ENCODE measurements at regions not wholly inside any gene's neighbourhood (a gene's known extent, or its start where the extent isn't known, plus 50 kb on each side); places are given as distances from the start of the nearest gene placed in this dataset.

DNA sequence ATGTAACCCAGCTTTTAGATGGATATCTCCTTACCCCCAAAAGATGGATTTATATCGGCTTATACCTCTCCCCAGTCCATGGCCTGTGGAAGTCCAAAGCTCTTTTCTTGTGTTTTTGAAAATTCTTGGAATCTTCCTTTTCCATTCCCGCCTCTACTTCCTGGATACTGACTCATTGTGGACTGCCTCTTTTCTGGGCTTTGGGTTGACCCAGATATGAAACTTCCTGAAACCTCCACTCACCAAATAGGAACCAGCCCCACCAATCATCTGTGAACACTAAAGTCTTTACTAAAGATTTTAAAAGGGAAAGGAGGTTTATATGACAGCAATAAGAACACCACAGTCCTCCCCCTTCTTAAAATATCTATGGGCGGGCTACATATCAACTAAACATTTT, 163.4 kb upstream of the SYN3 start:
- Histone ChIP-seq H3K27me3 (ENCODE audit: control insufficient read depth in 3 of 3, insufficient read depth in 3 of 3, low read length in 2 of 3) (peaks cover 0 to 3% (median 0%) of the 10 kb centered on the region in 3 donors), H3K27ac (ENCODE audit: low read depth in 1 of 2, low read length in 1 of 2) (no peak overlapping the region), H3K9me3 (ENCODE audit: control insufficient read depth in 4 of 4, insufficient read depth in 3 of 4, low read length in 3 of 4) (no peaks in the 10 kb centered on the region), H3K4me3 (no peak overlapping the region), H3K9ac (ENCODE audit: insufficient read depth in 1 of 2, low read length in 2 of 2) (no peak overlapping the region), H3K4me1 (ENCODE audit: control insufficient read depth in 5 of 5, insufficient read depth in 5 of 5, low read length in 5 of 5) (no peaks in the 10 kb centered on the region), H3K36me3 (ENCODE audit: control insufficient read depth in 4 of 4, insufficient read depth in 4 of 4, low read length in 4 of 4) (no peaks in the 10 kb centered on the region)
- TF ChIP-seq, protein P1, sequence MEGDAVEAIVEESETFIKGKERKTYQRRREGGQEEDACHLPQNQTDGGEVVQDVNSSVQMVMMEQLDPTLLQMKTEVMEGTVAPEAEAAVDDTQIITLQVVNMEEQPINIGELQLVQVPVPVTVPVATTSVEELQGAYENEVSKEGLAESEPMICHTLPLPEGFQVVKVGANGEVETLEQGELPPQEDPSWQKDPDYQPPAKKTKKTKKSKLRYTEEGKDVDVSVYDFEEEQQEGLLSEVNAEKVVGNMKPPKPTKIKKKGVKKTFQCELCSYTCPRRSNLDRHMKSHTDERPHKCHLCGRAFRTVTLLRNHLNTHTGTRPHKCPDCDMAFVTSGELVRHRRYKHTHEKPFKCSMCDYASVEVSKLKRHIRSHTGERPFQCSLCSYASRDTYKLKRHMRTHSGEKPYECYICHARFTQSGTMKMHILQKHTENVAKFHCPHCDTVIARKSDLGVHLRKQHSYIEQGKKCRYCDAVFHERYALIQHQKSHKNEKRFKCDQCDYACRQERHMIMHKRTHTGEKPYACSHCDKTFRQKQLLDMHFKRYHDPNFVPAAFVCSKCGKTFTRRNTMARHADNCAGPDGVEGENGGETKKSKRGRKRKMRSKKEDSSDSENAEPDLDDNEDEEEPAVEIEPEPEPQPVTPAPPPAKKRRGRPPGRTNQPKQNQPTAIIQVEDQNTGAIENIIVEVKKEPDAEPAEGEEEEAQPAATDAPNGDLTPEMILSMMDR (IDR thresholded peaks at IDR 0.05; ENCODE audit: control extremely low read depth, extremely low read depth) = no peak
- WGBS, 2 donors = 75 to 84% methylated on average over 3 of the region's 3 CpGs
- DNase-seq (no peak), ATAC-seq (ENCODE audit: insufficient read depth, low FRiP score) (no peak)

DNA sequence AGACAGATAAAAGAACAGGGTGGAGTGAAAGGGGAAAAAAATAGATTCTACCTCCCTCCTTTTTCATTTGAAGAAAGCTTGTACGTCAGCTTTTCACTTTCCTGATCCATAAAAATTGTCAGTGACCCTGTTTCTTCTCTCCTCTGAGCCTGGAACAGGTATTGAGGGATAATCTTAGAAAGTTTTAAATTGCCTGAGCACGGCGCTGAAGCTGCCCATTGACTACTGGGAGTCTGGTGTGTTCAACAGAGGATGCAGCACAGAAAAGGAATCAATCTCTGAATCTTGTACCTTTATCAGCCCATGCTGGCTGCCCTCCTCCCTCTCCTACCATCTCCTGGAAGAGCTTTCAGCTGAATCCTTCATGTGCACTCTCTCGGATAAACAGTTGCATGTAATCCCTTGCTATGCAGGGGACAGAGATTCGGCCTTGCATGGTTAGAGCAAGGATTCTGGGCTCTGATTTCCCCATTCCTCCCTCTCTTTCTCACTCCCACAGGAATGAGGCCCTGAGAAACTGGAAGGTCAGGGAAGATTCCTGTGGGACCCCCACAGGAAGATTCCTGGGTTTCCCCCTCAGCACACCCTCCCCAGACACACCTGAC, 162.4 kb upstream of the SYN3 start:
- H3K9me3 ChIP-seq (ENCODE audit: control insufficient read depth in 4 of 4, insufficient read depth in 3 of 4, low read length in 3 of 4) = no peaks in the 10 kb centered on the region
- ATAC-seq (ENCODE audit: insufficient read depth, low FRiP score) (no peak), DNase-seq (no peak)
- no peak overlapping the region for H3K9ac ChIP-seq (ENCODE audit: insufficient read depth in 1 of 2, low read length in 2 of 2)
- H3K27me3 ChIP-seq (ENCODE audit: control insufficient read depth in 3 of 3, insufficient read depth in 3 of 3, low read length in 2 of 3) = peaks cover 0 to 3% (median 0%) of the 10 kb centered on the region in 3 donors
- 74 to 80% methylated on average over 5 of the region's 5 CpGs for WGBS, 2 donors
- no peaks in the 10 kb centered on the region for H3K36me3 ChIP-seq (ENCODE audit: control insufficient read depth in 4 of 4, insufficient read depth in 4 of 4, low read length in 4 of 4)
- no peak overlapping the region for H3K27ac ChIP-seq (ENCODE audit: low read depth in 1 of 2, low read length in 1 of 2)
- TF ChIP-seq, protein P1 (IDR thresholded peaks at IDR 0.05; ENCODE audit: control extremely low read depth, extremely low read depth) = no peak
- no peaks in the 10 kb centered on the region for H3K4me1 ChIP-seq (ENCODE audit: control insufficient read depth in 5 of 5, insufficient read depth in 5 of 5, low read length in 5 of 5)
- H3K4me3 ChIP-seq = no peak overlapping the region

DNA sequence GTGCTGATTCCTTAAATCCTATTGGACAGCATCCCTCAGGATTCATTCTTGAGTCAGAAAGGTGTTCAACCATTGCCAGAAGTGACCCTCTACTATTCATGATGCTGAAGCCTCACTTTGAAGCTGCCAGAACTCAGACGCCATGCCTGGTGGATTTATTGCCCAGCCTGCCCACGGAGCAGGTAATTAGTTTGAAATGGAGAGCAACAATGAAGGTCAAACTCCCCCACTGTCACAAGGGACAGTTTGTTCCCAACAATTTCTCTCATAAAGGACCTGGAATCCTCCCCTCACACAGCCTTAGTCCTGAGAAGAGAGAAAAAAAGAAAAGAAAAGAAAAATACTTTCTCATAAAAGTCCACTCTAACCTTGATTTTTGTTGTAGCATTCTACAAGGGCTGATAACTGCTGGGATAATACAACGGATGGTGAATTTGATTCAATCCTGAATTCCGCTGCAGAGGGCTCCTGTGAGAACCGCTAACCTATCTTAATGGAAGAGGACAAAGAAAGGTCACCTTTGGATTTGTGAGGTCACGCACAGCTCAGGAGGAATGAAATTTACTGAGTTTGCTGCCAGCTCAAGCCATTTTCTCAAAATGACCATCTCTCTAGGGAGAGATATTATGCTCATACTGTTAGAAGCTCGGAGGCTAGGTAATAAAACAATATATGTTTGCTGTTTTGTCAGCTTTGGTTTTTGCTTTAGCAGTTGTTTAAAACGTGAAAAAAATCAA, 161.6 kb upstream of the SYN3 start:
- Histone ChIP-seq H3K36me3 (ENCODE audit: control insufficient read depth in 4 of 4, insufficient read depth in 4 of 4, low read length in 4 of 4) (no peaks in the 10 kb centered on the region), H3K9me3 (ENCODE audit: control insufficient read depth in 4 of 4, insufficient read depth in 3 of 4, low read length in 3 of 4) (no peaks in the 10 kb centered on the region), H3K4me1 (ENCODE audit: control insufficient read depth in 5 of 5, insufficient read depth in 5 of 5, low read length in 5 of 5) (no peaks in the 10 kb centered on the region), H3K27ac (ENCODE audit: low read depth in 1 of 2, low read length in 1 of 2) (no peak overlapping the region), H3K4me3 (no peak overlapping the region), H3K9ac (ENCODE audit: insufficient read depth in 1 of 2, low read length in 2 of 2) (no peak overlapping the region), H3K27me3 (ENCODE audit: control insufficient read depth in 3 of 3, insufficient read depth in 3 of 3, low read length in 2 of 3) (peaks cover 0 to 3% (median 0%) of the 10 kb centered on the region in 3 donors)
- TF ChIP-seq, protein P1 (IDR thresholded peaks at IDR 0.05; ENCODE audit: control extremely low read depth, extremely low read depth) = no peak
- ATAC-seq (ENCODE audit: insufficient read depth, low FRiP score) (no peak), DNase-seq (no peak)
- 73 to 80% methylated on average over 8 of the region's 8 CpGs for WGBS, 2 donors
